ENCODE measurements at regions not wholly inside any gene's neighbourhood (a gene's known extent, or its start where the extent isn't known, plus 50 kb on each side); places are given as distances from the start of the nearest gene placed in this dataset.

DNA sequence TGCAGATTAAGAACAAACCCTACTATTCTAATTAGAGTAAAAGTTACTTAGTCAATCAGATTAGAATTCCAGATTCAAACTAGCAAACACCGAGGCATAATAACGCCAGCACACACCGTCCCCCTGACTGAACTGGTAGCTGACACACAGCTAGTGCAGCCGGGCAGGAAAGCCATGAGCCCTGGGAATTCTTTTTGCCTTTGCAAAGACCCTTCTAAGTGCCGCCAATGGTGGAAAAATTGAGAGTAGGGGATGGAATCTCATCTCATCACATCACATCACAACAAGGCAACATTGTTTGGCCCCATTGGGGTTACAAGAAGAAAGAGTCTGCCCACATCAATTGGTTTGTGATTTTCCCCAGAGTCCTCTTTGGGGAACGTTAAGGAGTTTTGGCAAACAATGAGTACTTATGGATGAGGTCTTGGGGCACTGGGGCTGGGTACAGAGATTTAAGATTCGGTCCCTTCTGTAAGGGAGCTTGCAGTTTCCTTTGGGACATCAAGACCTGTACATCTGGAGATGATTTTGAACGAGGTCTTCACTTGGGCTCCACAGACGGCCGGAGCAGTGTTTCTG lies 120.4 kb upstream of the MEF2A start (continued):
- TF ChIP-seq, protein P1, sequence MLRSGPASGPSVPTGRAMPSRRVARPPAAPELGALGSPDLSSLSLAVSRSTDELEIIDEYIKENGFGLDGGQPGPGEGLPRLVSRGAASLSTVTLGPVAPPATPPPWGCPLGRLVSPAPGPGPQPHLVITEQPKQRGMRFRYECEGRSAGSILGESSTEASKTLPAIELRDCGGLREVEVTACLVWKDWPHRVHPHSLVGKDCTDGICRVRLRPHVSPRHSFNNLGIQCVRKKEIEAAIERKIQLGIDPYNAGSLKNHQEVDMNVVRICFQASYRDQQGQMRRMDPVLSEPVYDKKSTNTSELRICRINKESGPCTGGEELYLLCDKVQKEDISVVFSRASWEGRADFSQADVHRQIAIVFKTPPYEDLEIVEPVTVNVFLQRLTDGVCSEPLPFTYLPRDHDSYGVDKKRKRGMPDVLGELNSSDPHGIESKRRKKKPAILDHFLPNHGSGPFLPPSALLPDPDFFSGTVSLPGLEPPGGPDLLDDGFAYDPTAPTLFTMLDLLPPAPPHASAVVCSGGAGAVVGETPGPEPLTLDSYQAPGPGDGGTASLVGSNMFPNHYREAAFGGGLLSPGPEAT (IDR thresholded peaks at IDR 0.05; ENCODE audit: low read depth), result no peak
- TF ChIP-seq STAT3 (IDR thresholded peaks at IDR 0.05; ENCODE audit: low read depth, low read length) (no peak), IRF3 (IDR thresholded peaks at IDR 0.05) (no peak), HDAC2 (IDR thresholded peaks at IDR 0.05) (no peak), POLR2AphosphoS5 (IDR thresholded peaks at IDR 0.05; ENCODE audit: low read length) (no peak)

DNA sequence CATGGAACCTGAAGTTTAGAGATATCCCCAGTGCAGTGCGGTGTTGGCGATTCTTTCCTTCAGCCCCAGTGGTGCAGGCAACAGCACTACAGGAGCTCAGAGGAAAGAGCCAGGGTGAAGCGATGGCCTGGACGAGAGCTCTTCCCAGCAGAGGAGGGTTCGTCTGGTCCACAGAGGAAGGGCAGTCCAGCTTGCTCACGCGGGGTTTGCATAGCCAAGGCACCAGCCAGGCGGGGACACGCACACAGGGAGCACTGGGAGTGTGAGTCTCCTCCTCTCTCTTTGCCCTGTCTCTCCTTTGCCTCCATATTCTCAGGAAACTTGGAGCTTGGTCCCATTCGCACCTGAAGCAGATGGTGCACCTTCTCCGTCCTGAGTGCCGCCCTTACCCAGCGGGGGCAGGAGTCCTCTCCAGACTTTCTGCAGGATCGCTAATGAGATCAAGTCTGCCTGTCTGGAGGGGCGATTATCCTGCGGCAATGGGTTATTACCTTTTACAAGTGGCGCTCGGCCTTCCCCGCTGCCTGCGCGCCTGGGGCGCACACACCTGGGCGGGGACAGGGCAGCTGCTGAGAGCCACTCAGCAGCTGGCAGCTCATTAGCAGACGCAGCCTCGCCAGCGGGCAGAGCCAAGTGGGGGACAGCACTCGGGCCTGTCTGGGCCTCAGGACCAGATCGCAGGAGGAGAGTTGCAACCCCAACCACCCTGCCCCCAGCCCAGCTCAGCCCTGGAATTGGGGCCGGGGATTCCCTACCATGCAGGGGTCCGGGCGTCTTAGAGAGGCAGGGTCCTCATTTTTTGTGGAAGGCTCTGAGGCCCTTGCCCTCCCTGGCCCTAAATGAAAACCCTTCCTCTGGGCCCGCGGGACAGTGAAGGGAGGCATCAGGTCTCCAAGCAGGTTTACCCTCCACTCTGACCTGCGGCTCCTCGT lies 119.0 kb upstream of the MEF2A start:
- ATAC-seq, result no peak
- H3K4me3 ChIP-seq, result no peak overlapping the region
- BruUV-seq (replicated peaks), result no TSS peak
- intact Hi-C loops (cut with micrococcal nuclease; ENCODE audit: unreplicated experiment), result no loop called here
- no peaks in the 10 kb centered on the region for H4K20me1 ChIP-seq (ENCODE audit: control insufficient read depth, insufficient read depth)
- in situ Hi-C loops (cut with MboI), result no loop called here
- H3K27ac ChIP-seq (ENCODE audit: control insufficient read depth, insufficient read depth), result no peak overlapping the region
- no peaks in the 10 kb centered on the region for H3K79me2 ChIP-seq (ENCODE audit: control insufficient read depth, insufficient read depth, low read length)
- FAIRE-seq, result no peak
- no peaks in the 10 kb centered on the region for H3K27me3 ChIP-seq (replicated peaks in 1 of 2; ENCODE audit: control insufficient read depth in 2 of 2, insufficient read depth in 2 of 2, low read length in 1 of 2)
- H3K36me3 ChIP-seq (ENCODE audit: control insufficient read depth in 2 of 2, insufficient read depth in 2 of 2, low read length in 1 of 2), result no peaks in the 10 kb centered on the region
- no peak overlapping the region for H2AFZ ChIP-seq (ENCODE audit: control insufficient read depth, low read depth, low read length)
- no peak for DNase-seq (ENCODE audit: low read depth, low spot score)
- SMC1A ChIA-PET (ENCODE audit: uncharacterized antibody, unreplicated experiment), result interaction anchor here (1.1 kb wide), 1 partner anchor 168 kb away, joined by 3 read pairs; no protein-coding TSS in a partner anchor
- RAD21 ChIA-PET (ENCODE audit: unreplicated experiment), result no interaction called here
- no peaks in the 10 kb centered on the region for H3K9me3 ChIP-seq (replicated peaks; ENCODE audit: control insufficient read depth, insufficient read depth, low read length)
- no peak overlapping the region for H3K9ac ChIP-seq (ENCODE audit: control insufficient read depth, insufficient read depth, low read length)
- CTCF ChIA-PET, result no interaction called here
- 92% methylated on average over 35 of the region's 35 CpGs for WGBS (ENCODE audit: insufficient coverage, insufficient replicate concordance, low lambda C conversion rate, missing lambda C conversion rate)
- POLR2A ChIA-PET, result no interaction called here
- peaks cover 4% of the 10 kb centered on the region; the same call in 1 of the 2 replicates for H3K4me1 ChIP-seq (ENCODE audit: control insufficient read depth, insufficient read depth, low read length)
- no peak overlapping the region for H3K4me2 ChIP-seq (ENCODE audit: control insufficient read depth, insufficient read depth)
- no peak for TF ChIP-seq RB1 (IDR thresholded peaks at IDR 0.05; ENCODE audit: borderline replicate concordance)
- no peak for TF ChIP-seq MXI1 (IDR thresholded peaks at IDR 0.05; ENCODE audit: low read depth, low read length)
- no peak for TF ChIP-seq ZBTB4 (CRISPR knock-in tag; IDR thresholded peaks at IDR 0.05)
- TF ChIP-seq REST (IDR thresholded peaks at IDR 0.05; ENCODE audit: low read depth, low read length), result no peak
- no peak for TF ChIP-seq USF2 (IDR thresholded peaks at IDR 0.05; ENCODE audit: borderline replicate concordance, low read depth, low read length)
